GM19438 (cell line): ENCODE measurements at regions not wholly inside any gene's neighbourhood (a gene's known extent, or its start where the extent isn't known, plus 50 kb on each side); places are given as distances from the start of the nearest gene placed in this dataset.
"Not testable (repeated sequence)": the region's sequence is repeated elsewhere in the genome, so short reads cannot be mapped to it uniquely, and the experiment has no call there.

ENCODE experiments used
- ATAC-seq: cut with Tn5 transposase; IDR thresholded peaks from one replicate; pipeline ENCODE4 v1.9.1; 2021; ENCODE audit warnings: low read depth; ENCODE audit not compliant: unreplicated experiment

GRCh38 chr2:89831641-89832498 is 1140.4 kb downstream of the RPIA start:
- ATAC-seq = no peak

GRCh38 chr2:89833116-89833779 is 1141.8 kb downstream of the RPIA start:
- no peak for ATAC-seq

- no peak for ATAC-seq
These were observed 1142.3 kb downstream of the RPIA start for GRCh38 chr2:89833780-89834117.

- ATAC-seq = no peak
These were observed 1142.8 kb downstream of the RPIA start for GRCh38 chr2:89834306-89834705.

- ATAC-seq = not testable (repeated sequence)
These were observed 1144.9 kb downstream of the RPIA start for GRCh38 chr2:89836326-89836725.

- no peak for ATAC-seq
These were observed 1146.6 kb downstream of the RPIA start for GRCh38 chr2:89837962-89838625.

GRCh38 chr2:89840175-89840574 is 1148.7 kb downstream of the RPIA start:
- ATAC-seq = not testable (repeated sequence)

GRCh38 chr2:89840781-89841475 is 1149.5 kb downstream of the RPIA start:
- not testable (repeated sequence) for ATAC-seq

- ATAC-seq = no peak
These were observed 1150.0 kb downstream of the RPIA start for GRCh38 chr2:89841476-89841840.

- no peak for ATAC-seq
These were observed 1150.9 kb downstream of the RPIA start for GRCh38 chr2:89842180-89842908.

GRCh38 chr2:89844221-89844943 is 1152.9 kb downstream of the RPIA start:
- no peak for ATAC-seq

GRCh38 chr2:89845532-89845931 is 1154.1 kb downstream of the RPIA start:
- ATAC-seq = no peak

- no peak for ATAC-seq
These were observed 1156.6 kb downstream of the RPIA start for GRCh38 chr2:89848114-89848513.

GRCh38 chr2:89848763-89849368 is 1157.4 kb downstream of the RPIA start:
- ATAC-seq = no peak

GRCh38 chr2:89849731-89850130 is 1158.3 kb downstream of the RPIA start:
- ATAC-seq = no peak

GRCh38 chr2:89850481-89850880 is 1159.0 kb downstream of the RPIA start:
- ATAC-seq = no peak

GRCh38 chr2:89850881-89851582 is 1159.6 kb downstream of the RPIA start:
- no peak for ATAC-seq

GRCh38 chr2:89851583-89851905 is 1160.1 kb downstream of the RPIA start:
- ATAC-seq = no peak

GRCh38 chr2:89853427-89853826 is 1162.0 kb downstream of the RPIA start:
- not testable (repeated sequence) for ATAC-seq
